ENCODE measurements at regions not wholly inside any gene's neighbourhood (a gene's known extent, or its start where the extent isn't known, plus 50 kb on each side); places are given as distances from the start of the nearest gene placed in this dataset.
"Not testable (repeated sequence)": the region's sequence is repeated elsewhere in the genome, so short reads cannot be mapped to it uniquely, and the experiment has no call there.

GRCh38 chr20:41783423-41784208 lies 165.4 kb upstream of the CHD6 start:
- DNase-seq: no peak

GRCh38 chr20:41782730-41783406 lies 164.7 kb upstream of the CHD6 start:
- DNase-seq: no peak

- no peak for DNase-seq
Measured at GRCh38 chr20:41782255-41782654, 164.1 kb upstream of the CHD6 start.

GRCh38 chr20:41776421-41776820 lies 158.2 kb upstream of the CHD6 start:
- no peak for DNase-seq

- no peak for DNase-seq
Measured at GRCh38 chr20:41774291-41774690, 156.1 kb upstream of the CHD6 start.

GRCh38 chr20:41770965-41771364 lies 152.8 kb upstream of the CHD6 start:
- DNase-seq: no peak

GRCh38 chr20:41770427-41770826 lies 152.2 kb upstream of the CHD6 start:
- no peak for DNase-seq

- no peak for DNase-seq
Measured at GRCh38 chr20:41769592-41770018, 151.4 kb upstream of the CHD6 start.

- no peak for DNase-seq
Measured at GRCh38 chr20:41750137-41750536, 132.0 kb upstream of the CHD6 start.

GRCh38 chr20:41748756-41749582 lies 130.8 kb upstream of the CHD6 start:
- no peak for DNase-seq

GRCh38 chr20:41748051-41748450 lies 129.9 kb upstream of the CHD6 start:
- no peak for DNase-seq

- DNase-seq: no peak
Measured at GRCh38 chr20:41747226-41747625, 129.0 kb upstream of the CHD6 start.

GRCh38 chr20:41746635-41747034 lies 128.5 kb upstream of the CHD6 start:
- no peak for DNase-seq

GRCh38 chr20:41738604-41739206 lies 120.5 kb upstream of the CHD6 start:
- peak; percentile 6 for DNase-seq

GRCh38 chr20:41735949-41736348 lies 117.8 kb upstream of the CHD6 start:
- no peak for DNase-seq

- DNase-seq: peak; percentile 11
Measured at GRCh38 chr20:41734506-41734945, 116.3 kb upstream of the CHD6 start.

GRCh38 chr20:41733151-41733550 lies 115.0 kb upstream of the CHD6 start:
- DNase-seq: no peak

GRCh38 chr20:41731198-41731597 lies 113.0 kb upstream of the CHD6 start:
- not testable (repeated sequence) for DNase-seq

GRCh38 chr20:41727681-41728080 lies 109.5 kb upstream of the CHD6 start:
- DNase-seq: not testable (repeated sequence)

GRCh38 chr20:41726727-41727126 lies 108.5 kb upstream of the CHD6 start:
- no peak for DNase-seq

GRCh38 chr20:41719151-41719550 lies 101.0 kb upstream of the CHD6 start:
- no peak for DNase-seq

- DNase-seq: no peak
Measured at GRCh38 chr20:41717483-41717882, 99.3 kb upstream of the CHD6 start.

GRCh38 chr20:41716911-41717310 lies 98.7 kb upstream of the CHD6 start:
- no peak for DNase-seq
